ENCODE measurements at regions not wholly inside any gene's neighbourhood (a gene's known extent, or its start where the extent isn't known, plus 50 kb on each side); places are given as distances from the start of the nearest gene placed in this dataset.

- H3K4me3 ChIP-seq = no peak overlapping the region
- intact Hi-C loops (cut with DNase I) = no loop called here
- H3K4me1 ChIP-seq = no peaks in the 10 kb centered on the region
- ATAC-seq = no peak
- H3K27ac ChIP-seq = no peak overlapping the region
- no peaks in the 10 kb centered on the region for H3K9me3 ChIP-seq
- H3K27me3 ChIP-seq = peaks cover 0 to 6% of the 10 kb centered on the region in 2 donors
- no peaks in the 10 kb centered on the region for H3K36me3 ChIP-seq
- DNase-seq = no peak
- no peak for TF ChIP-seq CTCF (IDR thresholded peaks at IDR 0.05)
These were observed 49.9 kb upstream of the TRABD2B start for GRCh38 chr1:48047116-48047515.
